SH-SY5Y (cell line): ENCODE measurements at regions not wholly inside any gene's neighbourhood (a gene's known extent, or its start where the extent isn't known, plus 50 kb on each side); places are given as distances from the start of the nearest gene placed in this dataset.

Experiments used
- GATA2 ChIP-seq: IDR thresholded peaks from 2 replicates; pipeline ENCODE4 v1.6.1; 2011; ENCODE audit warnings: mild to moderate bottlenecking, low read depth, low read length
- GATA3 ChIP-seq: IDR thresholded peaks from 2 replicates; pipeline ENCODE4 v1.6.1; 2011; ENCODE audit warnings: low read depth, mild to moderate bottlenecking, low read length, moderate library complexity

DNA sequence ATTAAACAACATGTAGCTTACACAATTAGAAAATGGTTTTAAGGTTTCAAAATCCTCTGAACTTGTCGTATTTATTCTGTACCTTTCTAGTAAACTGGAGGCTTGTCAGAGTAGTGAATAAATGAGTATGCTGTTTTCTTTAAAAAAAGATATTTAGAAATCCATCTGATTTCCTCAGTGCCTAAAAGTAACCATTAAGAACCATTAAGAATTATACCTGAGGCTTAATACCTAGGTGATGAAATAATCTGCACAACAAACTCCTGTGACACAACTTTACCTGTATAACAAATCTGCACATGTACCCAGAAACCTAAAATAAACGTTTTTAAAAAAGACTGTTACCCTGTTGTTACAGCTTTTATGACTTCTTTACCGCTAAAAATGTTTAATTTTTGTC is 143.0 kb upstream of the SOX2 start:
- TF ChIP-seq GATA2 (no peak), GATA3 (no peak)
